NT2/D1 (cell line): ENCODE measurements at regions not wholly inside any gene's neighbourhood (a gene's known extent, or its start where the extent isn't known, plus 50 kb on each side); places are given as distances from the start of the nearest gene placed in this dataset.

ENCODE experiments used
- DNase-seq: peaks from one replicate; pipeline ENCODE4 v3.0.0-alpha.2; 2011; ENCODE audit warnings: low read depth, low spot score
- H3K27me3 ChIP-seq: 2 replicates; pipeline ENCODE4 v1.6.0; 2011; ENCODE audit warnings: mild to moderate bottlenecking; ENCODE audit not compliant: insufficient read length, insufficient read depth
- H3K36me3 ChIP-seq: 2 replicates; pipeline ENCODE4 v1.6.1; 2011; ENCODE audit warnings: mild to moderate bottlenecking, low read length, mixed read lengths; ENCODE audit not compliant: insufficient read depth, insufficient read length
- H3K4me1 ChIP-seq: 2 replicates; pipeline ENCODE4 v1.5.1; 2011; ENCODE audit not compliant: insufficient read depth, insufficient read length
- H3K4me3 ChIP-seq: 2 replicates; pipeline ENCODE4 v1.5.1; 2011; ENCODE audit warnings: low read depth; ENCODE audit not compliant: insufficient read length
- H3K9ac ChIP-seq: 2 replicates; pipeline ENCODE4 v1.6.0; 2011; ENCODE audit warnings: low read depth; ENCODE audit not compliant: insufficient read length
- H3K9me3 ChIP-seq: 2 replicates; pipeline ENCODE4 v1.5.1; 2011; ENCODE audit warnings: mild to moderate bottlenecking, low read length; ENCODE audit not compliant: insufficient read depth
- SUZ12 ChIP-seq: IDR thresholded peaks from 2 replicates; pipeline ENCODE4 v1.6.1; 2011; ENCODE audit not compliant: insufficient read length, insufficient read depth; ENCODE audit errors: extremely low read depth
- YY1 ChIP-seq: IDR thresholded peaks from 2 replicates; pipeline ENCODE4 v1.6.1; 2011; ENCODE audit not compliant: insufficient read length, insufficient read depth
- ZNF274 ChIP-seq: IDR thresholded peaks from 2 replicates; pipeline ENCODE4 v1.6.1; 2011; ENCODE audit warnings: mild to moderate bottlenecking, low read depth, low read length

- DNase-seq: no peak
- TF ChIP-seq YY1 (no peak), ZNF274 (no peak), SUZ12 (no peak)
- H3K4me1 ChIP-seq: no peaks in the 10 kb centered on the region
- no peaks in the 10 kb centered on the region for H3K9me3 ChIP-seq
- no peak overlapping the region for H3K9ac ChIP-seq
- H3K36me3 ChIP-seq: no peaks in the 10 kb centered on the region
- H3K4me3 ChIP-seq: no peak overlapping the region
- H3K27me3 ChIP-seq: no peaks in the 10 kb centered on the region
Measured at GRCh38 chr21:35938446-35938845, 121.9 kb downstream of the SETD4 start.

GRCh38 chr21:35933466-35933865 is 126.9 kb downstream of the SETD4 start:
- no peak for TF ChIP-seq SUZ12
- TF ChIP-seq ZNF274: no peak
- no peak for TF ChIP-seq YY1
- Histone ChIP-seq H3K4me1 (no peaks in the 10 kb centered on the region), H3K4me3 (no peak overlapping the region), H3K9me3 (no peaks in the 10 kb centered on the region), H3K9ac (no peak overlapping the region), H3K36me3 (no peaks in the 10 kb centered on the region), H3K27me3 (no peaks in the 10 kb centered on the region)
- DNase-seq: no peak

- no peak for TF ChIP-seq ZNF274
- TF ChIP-seq SUZ12: no peak
- no peak for TF ChIP-seq YY1
- no peak for DNase-seq
- H3K4me1 ChIP-seq: no peaks in the 10 kb centered on the region
- no peak overlapping the region for H3K9ac ChIP-seq
- H3K36me3 ChIP-seq: no peaks in the 10 kb centered on the region
- H3K4me3 ChIP-seq: no peak overlapping the region
- no peaks in the 10 kb centered on the region for H3K9me3 ChIP-seq
- H3K27me3 ChIP-seq: no peaks in the 10 kb centered on the region
Measured at GRCh38 chr21:35932232-35932911, 128.0 kb downstream of the SETD4 start.

GRCh38 chr21:35929901-35930300 is 130.4 kb downstream of the SETD4 start:
- TF ChIP-seq SUZ12: no peak
- no peak for TF ChIP-seq YY1
- no peak for TF ChIP-seq ZNF274
- Histone ChIP-seq H3K9ac (no peak overlapping the region), H3K4me3 (no peak overlapping the region), H3K27me3 (no peaks in the 10 kb centered on the region), H3K4me1 (no peaks in the 10 kb centered on the region), H3K9me3 (no peaks in the 10 kb centered on the region), H3K36me3 (no peaks in the 10 kb centered on the region)
- DNase-seq: no peak

- no peaks in the 10 kb centered on the region for H3K27me3 ChIP-seq
- H3K36me3 ChIP-seq: no peaks in the 10 kb centered on the region
- TF ChIP-seq SUZ12 (no peak), YY1 (no peak), ZNF274 (no peak)
- no peak overlapping the region for H3K9ac ChIP-seq
- no peaks in the 10 kb centered on the region for H3K4me1 ChIP-seq
- no peak for DNase-seq
- H3K4me3 ChIP-seq: no peak overlapping the region
- no peaks in the 10 kb centered on the region for H3K9me3 ChIP-seq
Measured at GRCh38 chr21:35927262-35927661, 133.1 kb downstream of the SETD4 start.

GRCh38 chr21:35926003-35926740 is 134.2 kb downstream of the SETD4 start:
- no peak for TF ChIP-seq ZNF274
- TF ChIP-seq SUZ12: no peak
- Histone ChIP-seq H3K4me1 (no peaks in the 10 kb centered on the region), H3K4me3 (no peak overlapping the region), H3K9ac (no peak overlapping the region), H3K9me3 (no peaks in the 10 kb centered on the region), H3K27me3 (no peaks in the 10 kb centered on the region), H3K36me3 (no peaks in the 10 kb centered on the region)
- DNase-seq: no peak

GRCh38 chr21:35925497-35925896 is 134.8 kb downstream of the SETD4 start:
- Histone ChIP-seq H3K36me3 (no peaks in the 10 kb centered on the region), H3K9ac (no peak overlapping the region), H3K4me3 (no peak overlapping the region), H3K27me3 (no peaks in the 10 kb centered on the region), H3K4me1 (no peaks in the 10 kb centered on the region), H3K9me3 (no peaks in the 10 kb centered on the region)
- no peak for DNase-seq
- TF ChIP-seq SUZ12: no peak
- TF ChIP-seq YY1: no peak
- TF ChIP-seq ZNF274: no peak
